ENCODE measurements at regions not wholly inside any gene's neighbourhood (a gene's known extent, or its start where the extent isn't known, plus 50 kb on each side); places are given as distances from the start of the nearest gene placed in this dataset.

DNA sequence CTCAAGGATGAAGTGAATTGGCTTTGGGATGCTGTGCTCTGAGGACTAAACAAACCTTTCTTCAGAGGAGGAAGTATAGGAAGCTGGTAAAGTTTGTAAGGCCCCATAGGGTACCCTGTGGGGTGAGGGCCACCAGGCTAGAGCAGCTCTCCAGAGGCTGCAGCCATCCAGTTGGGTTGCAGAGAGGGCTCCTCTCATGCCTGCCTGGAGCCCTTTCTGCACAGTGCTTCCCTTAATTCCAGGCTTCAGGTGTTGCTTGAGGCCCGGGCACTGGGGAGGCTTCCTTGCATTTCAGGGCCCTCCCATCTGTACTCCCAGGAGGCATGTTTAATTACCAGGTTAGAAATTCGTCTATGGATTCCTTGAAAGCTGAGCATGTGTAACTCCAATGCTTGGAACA lies 95.3 kb upstream of the FSTL4 start:
- DNase-seq: peak; percentile 10

DNA sequence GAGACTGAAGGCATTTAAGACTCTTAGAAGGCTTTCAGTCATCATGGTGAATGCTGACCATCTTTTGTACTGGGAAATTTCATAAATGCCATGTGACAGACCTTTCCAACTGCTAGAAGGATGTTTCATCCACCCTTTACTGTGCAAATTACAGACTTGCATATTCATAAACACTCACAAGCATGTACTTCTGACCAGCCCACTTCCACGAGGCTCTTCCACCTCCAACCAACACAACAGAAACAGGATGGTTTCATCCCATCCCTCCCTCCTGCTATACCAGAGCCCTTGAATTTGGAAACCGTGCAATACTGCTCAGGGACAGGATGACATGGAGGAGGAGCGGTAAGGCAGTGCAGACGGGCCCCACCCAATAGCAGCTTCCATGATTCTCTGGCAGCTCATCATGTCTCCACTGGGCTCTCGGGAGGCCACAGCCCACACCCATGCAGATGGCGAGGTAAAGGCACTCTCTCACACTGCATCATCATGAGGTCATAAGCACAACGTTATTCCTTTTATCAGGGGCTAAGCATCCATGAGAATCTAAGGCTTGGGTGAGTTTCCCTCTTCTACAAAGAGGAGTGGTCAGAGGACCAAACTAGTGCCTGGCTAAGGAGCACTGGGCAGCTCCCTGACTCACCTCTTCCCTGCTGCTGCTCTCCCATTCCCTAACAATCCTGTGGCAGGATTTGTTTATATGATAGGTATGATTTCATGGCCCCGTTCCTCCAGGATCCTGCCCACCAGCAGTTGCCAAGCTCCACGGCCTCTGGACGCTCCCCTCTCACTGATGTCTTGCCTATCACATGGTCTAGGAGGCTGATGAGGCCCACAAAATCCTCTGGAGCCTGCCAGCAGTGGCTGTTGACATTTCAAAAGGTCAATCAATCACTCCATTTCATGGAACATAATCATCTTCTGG lies 94.4 kb upstream of the FSTL4 start:
- no peak for DNase-seq

DNA sequence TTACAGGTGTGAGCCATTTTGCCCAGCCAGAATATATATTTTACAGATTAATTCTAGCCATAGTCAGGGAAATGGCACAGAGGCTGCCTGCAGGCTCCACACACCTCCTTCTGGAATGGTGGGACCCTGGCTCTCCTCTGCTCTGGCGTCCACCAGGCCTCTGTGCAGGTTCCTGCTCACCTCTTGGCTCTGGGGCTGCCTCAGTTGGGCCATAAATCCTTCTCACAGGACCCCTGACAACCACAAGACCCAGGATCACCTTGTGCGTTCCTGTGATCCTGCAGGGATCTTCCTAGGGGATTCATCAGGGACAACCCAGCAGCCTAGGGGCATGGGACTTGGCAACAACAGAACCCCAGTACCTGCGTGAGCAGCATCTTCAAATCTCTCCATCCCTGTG lies 93.0 kb upstream of the FSTL4 start:
- DNase-seq: no peak

DNA sequence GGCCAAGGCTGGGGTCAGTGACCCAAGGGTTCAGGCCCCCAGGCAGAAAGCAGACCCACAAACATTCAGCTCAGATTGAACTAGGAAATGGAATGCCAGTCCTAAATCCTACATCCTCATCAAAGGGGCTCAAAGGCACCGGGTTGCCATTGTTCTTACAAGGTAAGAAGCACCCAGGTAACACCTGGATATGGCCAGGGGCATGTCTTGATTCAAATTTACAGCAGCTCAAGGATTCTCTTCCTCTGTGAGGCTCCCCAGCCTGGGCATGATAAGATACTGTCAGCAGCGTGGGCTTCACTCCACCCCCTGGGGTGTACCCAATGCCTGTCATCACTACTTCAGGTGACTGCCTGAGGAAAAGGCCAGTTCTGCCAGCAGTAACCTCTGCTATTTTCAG lies 92.1 kb upstream of the FSTL4 start:
- no peak for DNase-seq

DNA sequence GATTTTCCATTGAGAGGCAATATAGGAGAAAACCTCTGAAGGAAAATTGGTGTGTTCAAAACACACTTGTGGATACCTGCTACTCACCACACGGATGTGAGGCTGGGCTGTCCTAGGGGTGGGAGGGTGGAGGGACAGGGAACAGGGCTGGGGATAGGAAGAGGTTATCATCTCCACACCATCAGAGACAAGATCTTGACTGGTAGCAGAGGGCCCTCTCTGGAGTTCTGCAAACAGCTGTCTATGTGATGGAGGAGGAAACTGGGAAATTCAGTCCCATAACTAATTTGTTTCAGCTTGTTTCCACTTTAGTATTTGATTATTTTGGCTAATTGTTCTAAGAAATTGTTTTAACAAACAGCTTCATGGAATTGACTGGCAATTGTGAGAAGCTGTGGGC lies 91.6 kb upstream of the FSTL4 start:
- DNase-seq: no peak

DNA sequence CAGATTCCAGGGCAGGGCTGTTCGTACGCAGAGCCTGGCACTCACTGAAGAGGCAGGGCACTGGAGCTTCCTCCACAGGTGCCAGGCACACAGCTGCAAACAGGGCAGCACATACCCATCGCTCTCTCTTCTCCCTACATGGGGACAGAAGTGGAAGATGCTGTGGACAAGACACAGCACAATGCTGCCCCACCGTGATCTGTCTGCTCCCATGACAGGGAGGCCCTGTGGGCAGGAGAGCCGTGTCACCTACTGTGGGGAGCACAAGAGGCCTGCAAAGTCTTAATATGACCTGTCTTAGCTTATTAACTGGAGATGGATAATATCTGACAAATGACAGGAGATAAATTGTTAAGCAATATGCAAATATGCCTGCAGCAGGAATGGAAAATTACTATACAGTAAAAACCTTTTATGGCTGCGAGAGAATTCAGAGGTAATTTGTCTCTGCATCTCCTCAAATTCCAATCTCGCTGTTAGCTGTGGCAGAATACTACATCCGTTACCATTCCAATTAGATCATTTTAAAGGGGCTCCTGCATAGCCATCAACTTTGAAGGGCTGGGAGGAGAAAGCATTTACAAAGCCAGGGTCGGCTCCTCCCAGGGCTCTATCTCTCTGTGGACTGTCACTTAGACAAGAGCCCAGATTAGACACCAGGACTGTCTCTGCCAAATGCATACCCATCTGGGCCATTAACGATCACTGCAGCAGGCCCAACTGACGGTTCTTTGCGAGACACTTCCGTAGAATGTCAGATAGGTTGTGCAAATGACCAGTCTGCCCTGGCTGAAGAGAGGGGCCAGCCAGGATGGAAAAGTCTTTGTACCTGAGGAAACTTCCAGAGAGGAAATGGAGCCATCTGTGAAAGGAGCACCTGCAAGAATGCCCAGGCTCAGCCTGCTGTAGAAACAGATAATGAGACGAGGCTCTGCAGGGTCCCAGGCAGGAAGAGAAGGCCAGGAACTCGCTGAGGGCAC lies 90.7 kb upstream of the FSTL4 start:
- DNase-seq: no peak

DNA sequence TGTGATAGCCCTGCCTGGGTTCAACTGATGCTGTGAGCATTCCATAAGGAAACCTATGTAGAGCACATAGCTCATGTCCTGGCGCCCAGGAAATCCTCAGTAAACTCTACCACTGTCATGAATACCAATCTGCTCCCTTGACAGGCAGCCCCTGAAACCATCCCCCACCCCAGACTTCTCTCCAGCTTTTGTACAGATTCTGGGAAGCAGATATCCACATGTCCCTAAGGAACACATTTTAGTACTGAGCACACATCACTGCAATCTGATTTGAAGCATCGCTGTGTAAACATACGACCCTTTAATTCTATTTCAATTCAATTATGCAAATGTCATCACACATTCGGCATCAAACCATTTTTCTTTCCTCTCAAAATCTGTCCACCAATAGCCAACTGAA lies 89.5 kb upstream of the FSTL4 start:
- DNase-seq: no peak

DNA sequence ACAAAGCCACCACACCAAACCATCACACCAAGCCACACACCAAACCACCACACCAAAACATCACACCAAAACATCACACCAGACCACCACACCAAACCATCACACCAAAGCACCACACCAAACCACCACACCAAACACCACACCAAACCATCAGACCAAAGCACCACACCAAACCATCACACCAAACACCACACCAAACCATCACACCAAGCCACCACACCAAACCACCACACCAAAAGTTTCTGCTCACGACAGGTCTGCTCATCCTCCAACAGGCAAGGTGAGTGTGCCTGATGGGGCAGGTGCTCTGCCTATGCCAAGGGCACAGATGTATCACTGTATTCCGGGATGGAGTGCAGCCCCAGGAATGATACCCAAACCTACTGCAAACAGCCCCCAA lies 87.9 kb upstream of the FSTL4 start:
- no peak for DNase-seq

DNA sequence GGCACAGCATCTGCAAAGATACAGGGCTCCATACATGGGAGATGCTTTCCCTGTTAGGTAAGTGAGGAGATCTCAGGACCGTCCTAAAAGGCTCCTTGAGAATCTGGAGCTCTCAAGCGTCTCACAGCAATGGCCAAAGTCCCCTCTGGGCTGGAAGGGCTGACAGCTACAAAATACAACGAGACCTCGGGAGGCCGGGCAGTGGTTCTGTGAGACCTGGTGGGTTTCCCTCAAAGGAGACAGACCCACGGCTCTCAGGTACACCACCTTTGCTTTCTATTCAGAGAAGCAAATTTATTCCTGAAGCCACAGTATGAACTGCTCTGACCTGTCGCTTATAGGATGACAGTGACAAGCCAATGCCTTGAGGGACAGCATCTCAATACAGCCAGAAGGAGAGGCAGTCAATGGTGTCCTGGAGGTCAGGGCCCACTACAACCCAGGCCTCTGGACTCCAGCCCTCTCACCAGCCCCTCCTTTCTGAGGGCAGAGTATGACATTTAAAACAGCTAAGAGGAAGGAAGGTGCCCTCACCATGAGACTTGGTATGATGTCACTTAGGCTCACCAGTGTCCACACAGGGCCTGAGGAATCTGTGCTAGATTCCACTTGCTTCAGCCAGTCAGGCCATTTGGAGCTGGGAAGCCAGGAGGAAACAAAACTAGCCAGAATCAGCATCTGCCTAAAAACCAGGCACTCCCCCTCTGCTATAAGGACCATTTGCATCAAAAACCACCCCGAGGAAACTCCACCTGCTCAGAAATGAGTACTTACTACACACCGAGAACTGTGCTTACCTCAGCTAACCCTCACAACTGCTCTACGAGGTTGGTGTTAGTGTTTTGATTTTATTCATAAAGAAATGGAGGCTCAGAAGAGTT lies 86.5 kb upstream of the FSTL4 start:
- no peak for DNase-seq

DNA sequence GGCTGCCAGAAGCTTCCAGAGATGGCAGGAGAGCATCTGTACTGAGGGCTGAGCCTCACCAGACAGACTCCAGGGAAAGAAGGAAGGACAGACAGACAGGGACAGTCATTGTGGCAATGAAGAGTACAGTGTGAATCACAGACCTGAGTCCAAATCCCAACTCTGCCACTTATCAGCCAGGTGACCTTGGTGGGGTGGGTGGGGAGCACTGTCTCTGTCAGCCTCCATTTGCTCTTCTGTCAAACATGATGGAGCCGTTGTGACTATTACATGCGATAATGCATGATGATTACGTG lies 85.9 kb upstream of the FSTL4 start:
- no peak for DNase-seq

DNA sequence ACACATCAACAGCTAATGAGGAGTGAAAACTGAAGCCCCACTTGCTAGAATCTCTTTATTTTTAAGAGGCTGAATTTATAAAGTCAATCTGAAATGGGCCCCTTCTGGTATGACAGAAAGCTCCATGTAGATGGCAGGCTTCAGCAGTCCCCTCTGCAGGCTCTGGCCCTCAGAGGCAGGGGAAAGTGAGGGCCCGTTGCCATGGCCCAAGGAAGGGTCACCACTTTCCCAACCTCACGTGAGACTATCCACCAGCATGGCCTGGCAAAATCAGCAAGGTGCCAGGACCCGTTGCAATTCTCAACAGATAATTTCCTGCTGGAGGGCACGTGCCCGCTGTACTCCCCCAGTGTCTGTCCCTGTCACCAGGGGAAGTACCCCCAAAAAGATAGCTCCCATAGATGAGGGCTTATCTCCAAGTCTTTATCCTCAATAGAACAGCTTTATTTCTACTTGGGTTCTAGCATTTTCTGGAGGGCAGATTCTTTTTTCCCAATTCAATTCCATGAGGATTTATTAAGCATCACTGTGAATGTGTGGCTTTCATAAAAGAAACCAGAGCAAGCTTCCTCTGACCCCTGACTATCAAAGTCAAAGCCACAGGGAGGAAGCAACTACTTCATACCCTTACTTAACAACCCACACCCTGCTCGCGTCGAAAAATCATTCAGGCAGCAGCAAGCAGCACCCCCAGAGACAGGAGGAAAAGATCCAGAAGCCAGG lies 85.4 kb upstream of the FSTL4 start:
- DNase-seq: no peak

DNA sequence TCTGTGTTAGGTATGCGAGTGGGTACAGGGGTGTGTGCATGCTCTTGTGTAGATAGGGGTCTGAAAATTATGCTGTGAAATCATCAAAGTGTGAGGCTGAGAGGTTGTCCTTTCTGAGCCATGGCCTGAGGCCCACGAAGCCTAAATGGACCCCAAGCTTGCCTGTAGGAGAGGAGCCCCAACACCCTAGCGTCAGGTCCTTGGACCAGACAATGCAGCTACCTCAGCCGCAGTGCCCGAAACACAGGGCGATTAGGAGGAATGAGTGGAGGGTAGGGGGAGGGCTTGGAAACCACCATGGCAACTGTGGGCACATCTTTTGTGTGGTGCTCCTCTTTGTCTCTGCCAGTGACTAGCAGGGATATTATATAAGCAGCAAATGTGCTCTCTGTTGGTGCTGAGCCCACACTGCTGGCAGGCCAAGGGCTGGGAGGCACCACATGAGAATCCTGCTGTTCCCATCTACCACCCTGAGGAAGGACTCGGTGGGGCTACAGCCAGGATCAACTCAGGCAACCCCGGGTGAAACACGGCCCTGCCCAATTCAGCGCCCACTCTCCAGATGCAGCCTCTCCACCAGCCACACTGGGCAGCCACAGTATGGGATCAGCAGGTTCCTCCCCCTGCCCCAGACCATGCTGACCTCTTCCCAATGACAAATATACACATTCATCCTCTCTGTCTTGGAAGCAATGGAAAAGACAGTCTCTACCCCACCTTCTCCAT lies 84.6 kb upstream of the FSTL4 start:
- DNase-seq: no peak

DNA sequence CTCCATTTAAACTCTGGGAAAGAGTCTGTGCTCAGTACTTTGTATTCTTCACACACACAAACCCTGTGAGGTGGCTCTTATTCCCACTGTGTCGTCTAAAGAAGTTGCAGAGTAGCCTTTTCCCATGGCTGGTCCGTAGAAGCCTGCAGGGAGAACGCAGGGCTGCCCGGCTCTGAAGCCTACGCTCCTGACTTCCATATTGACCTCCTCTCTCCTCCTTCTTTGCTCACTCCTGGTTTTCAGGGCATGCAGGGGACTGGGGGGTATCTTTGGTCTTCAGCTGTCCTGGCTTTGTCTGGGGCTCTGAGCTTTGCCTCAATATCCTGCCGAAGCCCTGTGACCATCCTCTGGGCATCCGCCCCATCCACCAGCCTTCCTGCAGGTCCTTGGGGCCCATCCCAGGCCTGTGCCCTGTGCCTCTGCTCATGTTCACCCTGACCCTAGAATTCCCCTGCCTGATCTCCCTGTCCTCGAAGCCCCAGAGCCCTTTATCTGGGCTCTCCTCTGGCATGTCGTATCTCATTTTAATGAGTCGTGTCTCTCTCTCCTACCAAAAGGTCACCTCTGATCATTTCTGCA lies 83.8 kb upstream of the FSTL4 start:
- DNase-seq: no peak

DNA sequence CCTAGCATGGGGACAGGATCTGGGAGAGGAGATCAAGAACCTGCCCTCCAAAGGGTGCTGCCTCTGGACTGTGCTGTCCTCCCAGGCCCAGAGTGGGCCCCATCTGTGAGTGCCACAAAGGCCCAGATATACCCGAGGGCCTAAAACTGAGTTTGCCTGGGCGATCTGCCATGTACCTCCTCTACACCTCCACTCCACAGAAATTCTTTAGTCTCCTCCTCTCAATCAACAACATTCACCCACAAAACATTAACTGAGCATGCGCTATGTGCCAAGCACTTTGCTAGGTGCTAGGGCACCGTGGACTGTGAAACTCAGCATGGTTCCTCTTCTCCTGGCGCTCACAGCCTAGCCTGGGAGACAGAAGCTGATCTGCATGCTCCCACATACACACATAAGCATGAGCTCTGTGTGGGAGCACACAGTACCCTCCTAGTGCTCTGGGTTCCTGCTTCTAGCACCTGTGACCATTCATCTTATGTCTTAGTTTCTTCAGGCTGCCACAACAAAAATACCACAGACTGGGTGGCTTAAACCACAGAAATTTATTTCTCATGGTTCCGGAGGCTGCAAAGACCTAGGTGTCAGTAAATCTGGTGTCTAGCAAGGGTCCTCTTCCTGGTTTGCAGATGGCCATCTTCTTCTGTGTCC lies 82.0 kb upstream of the FSTL4 start:
- no peak for DNase-seq

DNA sequence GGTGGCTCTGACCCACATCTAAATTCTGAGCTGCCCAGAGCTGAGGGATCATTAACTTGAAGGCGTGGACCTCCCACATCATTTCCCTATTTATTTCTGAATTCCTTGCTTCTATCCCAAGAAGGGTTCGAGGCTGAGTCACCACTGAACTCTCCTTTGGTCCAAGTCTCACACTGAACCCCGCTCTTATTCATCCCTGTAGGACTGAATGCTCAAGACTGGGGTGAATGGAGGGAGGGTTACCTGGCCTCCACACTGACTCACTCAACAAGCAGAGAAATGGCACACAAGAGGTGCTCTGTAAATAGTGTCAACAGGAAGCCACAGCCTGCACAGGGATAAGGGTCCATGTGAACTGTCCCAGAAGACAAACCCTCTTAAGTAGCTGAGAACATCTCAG lies 79.1 kb upstream of the FSTL4 start:
- no peak for DNase-seq

DNA sequence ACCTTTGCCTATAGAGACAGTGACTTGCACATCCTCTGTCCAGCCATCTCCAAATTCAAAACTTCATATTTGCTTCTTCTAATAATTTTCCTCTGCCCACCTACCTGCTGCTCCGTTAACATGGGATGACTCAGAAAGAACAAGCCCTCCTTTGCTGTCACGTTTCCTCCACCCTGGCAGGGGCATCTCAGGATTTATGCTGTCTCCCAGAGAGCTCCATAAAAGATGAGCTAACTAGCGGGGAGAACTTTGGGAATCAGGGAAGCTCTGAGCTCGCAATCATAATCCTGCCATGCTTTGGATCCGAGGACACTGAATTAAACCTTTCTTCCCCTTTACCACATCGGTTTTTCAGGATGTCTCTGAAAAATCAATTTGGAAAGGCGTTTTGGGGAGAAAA lies 78.4 kb upstream of the FSTL4 start:
- DNase-seq: no peak

DNA sequence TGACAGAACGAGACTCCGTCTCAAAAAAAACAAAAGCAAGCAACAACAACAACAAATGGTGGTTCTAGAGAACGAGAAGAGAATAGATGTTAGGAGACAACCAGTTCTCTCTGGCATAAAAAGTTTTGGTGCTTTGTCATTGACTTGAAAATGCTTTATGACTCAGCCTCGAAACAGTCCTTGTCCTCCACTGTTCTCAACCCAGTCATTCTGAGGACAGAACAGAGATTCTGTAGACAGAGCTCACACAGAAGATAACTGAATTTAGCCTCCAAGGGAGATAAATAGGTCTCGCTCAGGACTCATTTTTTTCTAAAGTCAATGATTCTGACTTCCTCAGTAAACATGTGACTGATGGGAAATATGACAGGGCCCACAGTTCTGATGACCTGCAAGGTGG lies 76.0 kb upstream of the FSTL4 start:
- no peak for DNase-seq

DNA sequence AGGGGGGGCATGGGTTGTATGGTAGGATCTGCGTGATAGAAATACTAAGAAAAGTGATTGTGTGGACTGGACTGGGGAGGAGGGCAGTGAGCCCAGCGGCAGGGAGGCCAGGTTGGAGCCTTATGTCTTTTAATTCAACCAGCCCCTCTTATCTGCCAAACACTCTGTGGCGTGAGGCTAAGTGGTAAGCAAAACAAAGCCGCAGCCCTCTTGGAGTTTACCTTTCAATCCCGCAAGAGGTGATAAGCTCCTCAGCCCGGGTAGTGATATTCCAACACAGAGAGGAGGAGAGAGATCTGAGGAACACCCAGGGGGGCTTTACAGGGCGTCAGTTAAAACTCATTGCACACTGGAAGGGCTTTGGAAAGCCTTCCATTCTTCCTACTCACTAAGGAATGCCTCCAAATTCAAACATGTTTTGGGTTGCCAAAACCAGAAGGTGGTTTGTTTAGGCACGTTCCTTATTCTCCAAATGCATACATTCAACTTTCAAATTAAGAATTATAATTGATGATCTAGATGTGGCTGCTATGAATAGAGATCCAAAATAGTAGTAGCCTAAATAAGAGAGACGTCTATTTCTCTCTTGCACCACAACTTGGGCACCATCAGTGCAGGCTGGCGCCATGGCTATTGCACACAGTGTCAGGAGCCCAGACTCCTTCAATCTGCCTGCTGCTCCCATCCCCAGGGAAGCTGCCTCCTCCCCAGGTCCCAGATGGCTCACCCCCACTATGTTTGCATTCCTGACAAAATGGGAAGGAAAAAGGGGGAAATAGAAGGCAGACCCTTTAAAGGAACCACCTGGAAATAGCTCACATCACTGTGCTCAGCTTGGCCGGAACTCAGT lies 75.1 kb upstream of the FSTL4 start:
- no peak for DNase-seq

DNA sequence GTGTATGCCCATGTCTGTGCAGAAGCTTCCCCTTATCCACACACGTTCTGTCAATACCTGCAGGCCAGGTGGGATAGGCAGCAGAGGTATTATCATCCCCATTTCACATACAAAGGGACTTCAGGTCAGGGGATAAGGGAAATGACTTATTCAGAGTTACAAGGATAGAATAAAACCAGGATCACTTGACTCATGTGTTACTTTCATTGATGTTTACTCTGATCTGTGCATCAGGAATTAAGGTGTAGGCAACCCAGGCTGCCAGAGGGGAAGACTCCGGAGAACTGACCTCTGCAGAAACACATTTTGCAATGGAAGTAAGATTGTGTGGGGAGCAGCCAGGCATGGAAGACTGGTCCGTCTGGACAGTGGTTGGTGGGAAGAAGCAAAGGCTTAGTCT lies 74.2 kb upstream of the FSTL4 start:
- no peak for DNase-seq
